CD4-positive, alpha-beta T cell treated with Interferon gamma for 1 hour (primary cell): ENCODE measurements at regions not wholly inside any gene's neighbourhood (a gene's known extent, or its start where the extent isn't known, plus 50 kb on each side); places are given as distances from the start of the nearest gene placed in this dataset.
"Not testable (repeated sequence)": the region's sequence is repeated elsewhere in the genome, so short reads cannot be mapped to it uniquely, and the experiment has no call there.

Experiments
- DNase-seq: peaks from one replicate; pipeline ENCODE4 v3.0.0-alpha.2; 2020

GRCh38 chr6:114747995-114748625, 405.3 kb upstream of the HS3ST5 start:
- no peak for DNase-seq

DNA sequence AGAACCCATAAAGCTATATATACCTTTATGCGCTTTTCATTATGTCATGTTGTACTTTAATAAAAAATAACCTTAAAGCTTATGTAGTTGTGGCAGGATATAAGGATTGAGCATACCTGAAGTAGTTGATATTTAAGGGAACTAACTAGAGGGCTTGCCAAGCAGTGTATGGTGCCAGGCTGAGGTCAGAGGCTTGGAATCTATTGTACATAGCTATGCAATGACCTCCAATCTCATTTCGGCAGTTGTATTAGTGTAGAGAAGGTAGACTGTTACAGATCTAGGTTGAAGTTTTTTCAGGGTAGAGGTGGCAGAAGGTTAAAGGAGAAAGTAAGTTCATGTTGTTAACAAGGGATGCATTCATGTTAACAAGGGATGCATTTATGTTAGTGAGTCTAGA, 397.7 kb upstream of the HS3ST5 start:
- DNase-seq, result no peak

DNA sequence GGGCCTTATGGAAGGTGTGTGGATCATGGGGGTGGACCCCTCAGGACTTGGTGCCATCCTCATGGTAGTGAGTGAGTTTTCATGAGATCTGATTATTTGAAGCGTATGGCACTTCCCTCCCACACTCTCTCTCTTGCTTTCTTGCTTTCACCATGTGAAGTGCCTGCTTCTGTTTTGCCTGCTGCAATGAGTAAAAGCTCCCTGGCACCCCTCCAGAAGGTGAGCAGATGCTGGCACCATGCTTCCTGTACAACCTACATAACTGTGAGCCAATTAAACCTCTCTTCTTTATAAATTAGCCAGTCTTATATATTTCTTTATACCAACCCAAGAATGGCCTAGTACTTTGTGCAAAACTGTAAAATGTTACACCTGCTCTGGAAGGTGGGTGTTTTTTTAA, 396.8 kb upstream of the HS3ST5 start:
- no peak for DNase-seq

- no peak for DNase-seq
Measured at GRCh38 chr6:114735025-114735735, 392.4 kb upstream of the HS3ST5 start.

GRCh38 chr6:114733596-114733995, 390.8 kb upstream of the HS3ST5 start:
- no peak for DNase-seq

GRCh38 chr6:114718716-114719270, 376.0 kb upstream of the HS3ST5 start:
- DNase-seq, result no peak

GRCh38 chr6:114718186-114718585, 375.4 kb upstream of the HS3ST5 start:
- no peak for DNase-seq

GRCh38 chr6:114714836-114715507, 372.1 kb upstream of the HS3ST5 start:
- DNase-seq, result no peak

DNA sequence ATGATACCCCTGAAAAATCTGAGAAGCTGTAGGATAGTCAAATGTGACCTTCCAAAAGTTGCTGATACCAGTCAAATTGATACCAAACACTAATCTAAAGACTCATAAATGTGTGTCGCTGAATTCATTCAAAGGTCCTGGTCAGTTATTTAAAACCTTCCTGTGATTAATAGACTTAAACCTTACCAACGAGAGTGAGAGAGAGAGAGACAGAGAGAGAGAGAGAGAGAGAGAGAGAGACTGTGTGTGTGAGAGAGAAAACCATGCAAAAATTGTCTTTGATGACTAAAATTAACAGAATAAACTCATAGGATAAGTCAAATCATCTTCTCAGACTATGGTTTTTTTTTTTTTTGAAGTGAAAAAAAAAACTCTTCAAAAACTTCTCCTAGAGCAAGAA, 370.9 kb upstream of the HS3ST5 start:
- no peak for DNase-seq

GRCh38 chr6:114712129-114712662, 369.4 kb upstream of the HS3ST5 start:
- DNase-seq, result no peak

DNA sequence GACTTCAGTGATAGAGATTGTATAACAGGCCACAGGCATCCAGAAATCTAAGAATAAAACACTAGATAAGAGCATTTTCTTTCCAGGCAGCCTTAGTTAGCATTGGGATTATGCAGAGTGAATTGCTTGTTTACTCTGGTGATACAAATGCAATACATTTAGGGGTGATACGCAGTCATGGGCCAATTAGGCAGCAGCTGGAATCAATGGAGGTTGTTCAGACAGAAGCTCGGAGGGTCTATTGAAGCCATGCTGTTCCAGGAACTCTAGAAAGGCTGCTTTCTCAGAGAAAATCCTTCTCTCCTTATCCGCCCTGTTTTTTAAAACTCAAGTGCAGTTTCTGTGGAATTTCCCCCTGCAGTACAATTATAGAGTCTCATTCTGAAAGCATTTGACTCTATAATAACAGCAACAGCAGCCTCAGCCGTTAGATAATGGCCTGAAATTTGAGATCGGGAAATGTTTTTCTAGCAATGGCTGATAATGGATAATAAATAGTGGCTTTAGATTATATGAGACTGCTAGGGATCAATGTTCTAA, 364.3 kb upstream of the HS3ST5 start:
- no peak for DNase-seq

- no peak for DNase-seq
Measured at GRCh38 chr6:114690625-114691024, 347.8 kb upstream of the HS3ST5 start.

- DNase-seq, result no peak
Measured at GRCh38 chr6:114659513-114659912, 316.7 kb upstream of the HS3ST5 start.

DNA sequence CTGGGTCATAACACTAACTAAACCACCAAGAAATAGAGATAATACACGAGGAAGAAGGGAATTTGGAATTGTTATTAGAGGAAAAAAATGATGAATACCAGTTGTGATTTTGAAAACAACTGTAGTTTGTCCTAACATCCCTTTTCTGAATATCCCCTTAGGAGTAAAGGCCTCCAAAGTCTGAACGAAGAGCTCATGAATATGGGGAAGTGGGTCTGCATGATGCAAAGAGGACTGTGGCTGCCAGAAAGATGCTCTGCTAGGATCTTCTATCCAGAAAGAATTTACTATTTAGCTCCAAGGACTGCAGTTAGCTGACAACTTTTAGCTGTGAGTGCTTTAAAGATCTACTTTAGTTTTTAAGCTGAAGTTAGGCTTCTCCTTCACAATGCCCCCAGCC, 308.8 kb upstream of the HS3ST5 start:
- no peak for DNase-seq

- DNase-seq, result no peak
Measured at GRCh38 chr6:114650891-114651290, 308.1 kb upstream of the HS3ST5 start.

DNA sequence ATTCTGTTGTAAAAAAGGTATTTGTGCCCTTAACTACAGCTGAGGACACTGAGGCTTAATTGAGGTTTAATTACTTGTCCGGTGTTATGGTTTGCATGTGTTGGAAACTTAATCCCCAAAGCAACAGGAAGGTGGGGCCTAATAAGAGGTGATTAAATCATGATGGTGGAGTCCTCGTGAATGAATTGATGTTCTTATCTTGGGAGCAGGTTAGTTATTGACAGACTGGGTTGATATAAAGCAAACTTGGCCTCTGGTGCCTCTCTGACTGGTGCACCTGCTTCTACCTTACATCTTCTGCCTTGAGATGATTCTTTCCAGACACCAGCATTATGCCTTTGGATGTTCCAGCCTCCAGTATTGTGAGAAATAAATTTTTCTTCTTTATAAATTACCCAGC, 306.5 kb upstream of the HS3ST5 start:
- no peak for DNase-seq

DNA sequence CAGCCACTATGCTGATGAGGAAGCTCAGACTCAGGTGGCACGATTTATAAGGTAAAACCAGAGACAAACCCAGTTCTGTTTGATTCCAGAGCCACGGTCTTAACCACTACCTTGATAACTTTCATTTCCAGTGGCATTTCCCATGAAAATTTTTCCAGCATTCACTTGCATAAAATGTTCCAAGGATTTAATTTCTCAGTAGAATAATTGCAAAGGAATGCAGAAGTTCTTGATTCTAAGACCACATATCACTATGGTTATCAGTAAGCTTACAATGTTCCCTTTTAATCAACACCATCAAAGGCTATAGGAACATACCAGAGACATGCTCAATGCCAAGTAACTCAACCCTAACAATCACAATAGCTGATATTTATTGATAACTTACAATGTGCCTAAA, 306.0 kb upstream of the HS3ST5 start:
- DNase-seq, result no peak

DNA sequence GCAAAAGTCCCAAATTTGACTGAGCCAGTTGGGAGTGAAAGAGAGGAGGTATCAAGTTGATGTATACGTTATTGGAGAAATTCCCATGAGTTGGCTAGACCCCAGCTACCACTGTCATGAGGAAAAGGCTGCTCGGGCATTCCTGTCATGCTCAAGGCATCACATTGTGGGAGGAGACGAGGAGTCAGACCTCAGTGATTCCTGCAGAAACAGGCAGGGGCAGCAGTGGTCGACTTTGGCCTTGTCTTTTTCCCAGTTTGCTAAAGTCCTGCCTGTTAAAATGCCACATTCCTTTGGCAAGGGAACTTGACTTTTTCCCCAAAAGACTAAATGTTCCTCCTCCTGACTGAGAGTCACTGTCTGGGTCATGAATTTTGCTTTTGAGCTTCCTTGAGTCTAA, 295.5 kb upstream of the HS3ST5 start:
- DNase-seq, result no peak

GRCh38 chr6:114634016-114634415, 291.2 kb upstream of the HS3ST5 start:
- no peak for DNase-seq

GRCh38 chr6:114626226-114626625, 283.4 kb upstream of the HS3ST5 start:
- not testable (repeated sequence) for DNase-seq

- DNase-seq, result no peak
Measured at GRCh38 chr6:114619621-114620200, 276.9 kb upstream of the HS3ST5 start.

GRCh38 chr6:114611696-114612095, 268.9 kb upstream of the HS3ST5 start:
- DNase-seq, result no peak

- no peak for DNase-seq
Measured at GRCh38 chr6:114608091-114608490, 265.3 kb upstream of the HS3ST5 start.
